Stimulated activated CD4-positive, alpha-beta T cell treated with anti-CD3 and anti-CD28 coated beads, Interleukin-2, amount 100 ng/mL, for 4 hours (primary cell): ENCODE measurements at regions not wholly inside any gene's neighbourhood (a gene's known extent, or its start where the extent isn't known, plus 50 kb on each side); places are given as distances from the start of the nearest gene placed in this dataset.

Source experiments
- DNase-seq: peaks from one replicate; pipeline ENCODE4 v3.0.0-alpha.2; 2020; ENCODE audit warnings: low read depth

- no peak for DNase-seq
These were observed 125.4 kb upstream of the BOD1 start for GRCh38 chr5:173741729-173742431.

DNA sequence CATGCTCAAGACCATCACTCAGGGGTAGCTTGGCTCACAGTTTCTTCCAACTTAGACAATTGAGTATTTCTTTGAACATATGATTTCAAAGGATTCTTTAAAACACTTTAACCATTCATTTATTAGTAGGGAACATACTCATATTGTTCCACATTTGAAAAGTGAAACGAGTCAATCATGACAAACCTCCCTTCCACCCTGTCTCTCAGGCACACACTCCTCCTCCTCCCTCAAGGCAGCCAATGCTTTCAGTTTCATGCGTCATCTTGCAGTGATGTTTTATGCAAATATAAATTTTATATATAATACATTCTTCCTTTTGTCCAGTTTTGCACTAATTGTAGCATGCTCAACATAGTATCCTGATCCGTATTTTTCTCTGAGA lies 126.0 kb upstream of the BOD1 start:
- DNase-seq: no peak

DNA sequence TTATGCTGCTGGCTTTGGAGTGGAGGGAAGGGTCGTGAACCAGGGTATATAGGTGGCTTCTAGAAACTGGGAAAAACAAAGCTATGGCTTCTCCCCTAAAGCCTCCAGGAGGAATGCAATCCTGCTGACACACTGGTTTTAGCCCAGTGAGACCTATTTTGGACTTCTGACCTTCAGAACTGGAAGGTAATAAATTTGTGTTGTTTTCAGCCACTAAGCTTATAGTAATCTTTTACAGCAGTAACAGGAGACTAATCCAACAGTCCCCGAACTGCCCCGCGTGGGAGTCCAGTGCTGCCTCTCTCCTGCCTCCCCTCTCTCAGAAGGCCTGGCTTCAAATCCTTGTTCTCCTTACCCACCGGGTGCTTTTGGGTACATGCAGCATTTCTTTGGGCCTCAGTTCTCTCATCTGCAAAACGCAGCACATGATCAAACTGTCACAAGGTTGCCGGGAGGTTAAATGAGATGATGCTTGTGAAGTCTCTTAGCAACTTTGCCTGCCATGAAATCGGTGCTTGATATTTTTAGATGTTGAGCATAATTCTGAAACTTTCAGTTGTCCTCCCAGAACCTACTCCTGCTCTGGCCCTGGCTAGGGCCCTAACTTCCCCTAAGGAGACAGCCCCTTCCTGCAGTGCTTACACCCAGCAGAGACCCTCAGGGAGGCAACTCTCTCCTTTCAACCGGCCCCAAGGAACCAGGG lies 127.3 kb upstream of the BOD1 start:
- DNase-seq: no peak

DNA sequence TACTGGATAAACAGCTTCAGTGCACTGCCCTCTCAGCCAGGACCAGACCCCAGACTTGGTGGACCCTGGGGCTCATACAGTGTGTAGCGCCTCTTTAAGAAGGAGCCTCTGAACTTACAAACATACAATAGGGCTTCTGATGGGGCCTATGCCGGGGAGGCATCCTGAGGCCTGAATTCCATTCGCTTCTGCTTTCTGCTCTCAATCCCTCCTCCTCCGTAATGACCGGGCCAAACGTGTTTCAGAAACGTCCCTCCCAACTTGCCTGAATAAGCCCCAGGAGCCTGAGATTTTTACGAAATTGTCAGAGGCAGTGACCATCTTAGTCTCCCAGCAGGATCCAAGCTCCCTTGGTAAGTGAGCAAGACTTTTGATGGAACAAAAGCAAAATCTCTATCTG lies 128.1 kb upstream of the BOD1 start:
- no peak for DNase-seq

DNA sequence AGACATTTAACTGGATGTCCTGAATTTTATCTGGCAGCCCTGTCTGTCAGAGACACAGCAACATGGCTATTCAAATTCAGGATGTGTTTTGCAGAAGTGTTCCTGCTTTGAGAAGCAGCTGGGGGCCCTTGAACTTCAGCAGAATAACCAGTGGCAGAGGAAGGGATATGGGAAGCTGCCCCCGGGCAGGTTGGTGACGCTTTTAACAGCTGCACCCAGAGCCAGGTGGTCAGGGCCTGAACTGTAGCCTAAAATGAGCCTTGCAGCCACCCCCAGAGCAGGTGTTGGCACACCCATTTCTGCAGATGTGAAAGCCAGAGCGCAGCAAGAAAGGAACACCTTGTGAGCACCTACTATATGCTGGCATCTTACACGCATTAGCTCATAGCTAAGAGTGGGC lies 128.7 kb upstream of the BOD1 start:
- no peak for DNase-seq

- DNase-seq: no peak
These were observed 129.1 kb upstream of the BOD1 start for GRCh38 chr5:173745557-173745956.

- no peak for DNase-seq
These were observed 129.7 kb upstream of the BOD1 start for GRCh38 chr5:173746047-173746646.

DNA sequence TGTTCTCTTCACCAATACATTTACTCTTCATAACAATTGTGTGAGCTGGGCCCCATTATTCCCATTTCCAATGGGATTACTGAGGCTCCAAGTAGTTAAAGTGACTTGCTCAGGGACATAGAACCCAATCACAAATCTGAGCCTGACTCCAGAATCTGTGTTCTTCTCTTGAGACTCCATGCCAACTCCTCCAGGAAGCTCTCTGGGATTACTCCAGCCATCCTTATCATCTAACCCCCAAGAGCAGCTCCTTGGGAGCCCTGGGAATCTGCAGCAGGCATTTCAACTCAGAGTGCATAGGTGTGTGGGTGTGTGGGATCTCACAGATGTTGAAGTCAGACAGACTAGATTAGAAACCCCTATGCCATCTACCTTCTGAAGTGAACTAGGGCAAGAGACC lies 131.4 kb upstream of the BOD1 start:
- no peak for DNase-seq

- DNase-seq: no peak
These were observed 134.3 kb upstream of the BOD1 start for GRCh38 chr5:173750538-173751265.

DNA sequence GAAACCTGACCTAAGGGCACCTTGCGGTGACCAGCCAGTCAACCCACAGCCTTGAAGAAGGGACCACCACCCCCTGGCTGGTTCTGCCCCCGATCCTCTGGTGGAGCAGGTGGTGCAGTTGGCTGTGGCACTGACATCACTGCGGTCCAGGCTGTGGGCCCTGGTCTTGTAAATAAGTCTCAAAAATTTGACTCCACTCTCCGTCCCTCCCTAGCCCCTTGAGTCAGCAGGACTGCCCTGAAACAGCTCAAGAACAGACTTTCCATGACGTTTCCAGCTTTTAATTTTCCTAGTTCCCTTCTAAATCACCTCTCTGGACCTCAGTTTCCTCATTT lies 134.8 kb upstream of the BOD1 start:
- DNase-seq: no peak

DNA sequence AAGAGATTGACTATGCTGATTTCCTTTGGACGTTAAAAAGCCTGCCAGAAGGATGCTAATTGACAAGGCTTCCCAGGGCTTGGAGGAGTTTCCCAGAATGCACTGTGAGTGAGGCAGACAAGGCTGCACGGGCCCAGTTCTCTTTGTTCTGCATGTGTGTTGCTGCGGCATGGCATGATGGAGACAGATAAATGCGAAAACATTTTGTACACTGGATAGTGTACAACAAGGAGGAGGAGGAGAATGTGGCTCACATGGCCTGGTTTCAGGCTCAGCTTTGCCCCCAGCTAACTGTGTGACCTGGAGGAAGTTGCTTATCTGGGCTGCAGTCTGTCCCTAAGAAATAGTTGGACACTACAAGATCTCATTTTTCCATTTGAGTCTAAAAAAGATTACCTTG lies 135.5 kb upstream of the CPEB4 start:
- DNase-seq: no peak

DNA sequence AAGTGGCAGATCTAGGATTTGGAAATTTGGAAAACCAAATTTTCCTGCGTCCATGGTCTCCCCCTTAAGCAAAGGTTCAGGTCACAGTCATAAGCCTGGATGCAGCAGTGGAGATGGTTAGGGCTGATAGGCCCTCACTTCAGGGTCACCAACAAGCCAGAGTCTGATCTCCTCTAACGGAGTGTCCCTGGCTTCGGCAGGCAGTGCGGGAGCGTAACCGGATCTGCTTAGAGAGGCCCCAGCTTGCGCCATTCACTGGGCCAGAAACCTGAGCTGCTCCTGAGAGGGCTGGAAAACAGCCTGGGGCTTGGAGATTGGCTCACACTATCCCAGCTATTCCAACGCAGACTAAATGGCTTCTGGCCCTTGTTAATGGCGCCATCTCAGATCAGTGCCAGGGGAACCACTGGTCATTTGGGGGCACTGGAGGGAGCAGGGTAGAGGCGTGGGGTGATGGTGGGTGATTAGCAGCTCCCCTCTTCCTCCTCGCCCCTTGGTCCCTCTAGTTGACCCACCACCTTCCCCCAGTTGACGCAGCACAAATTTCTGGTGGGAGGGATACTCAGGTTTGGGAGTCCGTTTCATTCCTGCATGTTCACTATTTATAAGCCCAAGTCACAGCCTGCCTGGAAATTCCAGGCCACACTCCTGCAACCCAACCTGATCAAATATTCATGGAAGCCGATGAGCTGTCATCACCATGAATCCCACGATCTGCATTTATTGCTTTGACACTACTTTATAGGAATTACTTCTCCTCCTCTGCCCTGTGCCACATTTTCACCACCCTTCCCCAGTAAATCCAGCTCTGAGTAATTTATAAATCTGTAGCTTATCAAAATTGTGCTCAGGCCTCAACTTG lies 134.6 kb upstream of the CPEB4 start:
- DNase-seq: no peak

GRCh38 chr5:173755319-173755718 lies 132.8 kb upstream of the CPEB4 start:
- no peak for DNase-seq

- DNase-seq: no peak
These were observed 130.5 kb upstream of the CPEB4 start for GRCh38 chr5:173757403-173758209.

DNA sequence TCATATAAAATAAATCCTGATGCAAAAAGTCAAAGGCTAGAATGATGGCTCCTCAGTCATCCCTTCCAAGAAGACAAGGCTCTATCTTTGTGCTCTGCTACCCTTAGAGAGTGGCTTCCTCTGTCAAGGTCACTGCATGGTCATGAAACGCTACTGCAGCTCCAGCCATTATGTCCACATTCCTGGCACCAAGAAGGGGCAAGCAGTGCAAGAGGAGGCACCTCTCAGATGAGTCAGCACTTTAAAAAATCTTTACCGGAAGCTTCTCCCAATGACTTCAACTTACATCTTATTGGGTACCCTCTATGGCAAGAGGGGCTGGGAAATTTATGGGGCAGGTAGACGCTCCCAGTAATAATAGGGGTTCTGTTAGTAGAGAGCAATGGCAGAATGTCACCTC lies 129.5 kb upstream of the CPEB4 start:
- no peak for DNase-seq

DNA sequence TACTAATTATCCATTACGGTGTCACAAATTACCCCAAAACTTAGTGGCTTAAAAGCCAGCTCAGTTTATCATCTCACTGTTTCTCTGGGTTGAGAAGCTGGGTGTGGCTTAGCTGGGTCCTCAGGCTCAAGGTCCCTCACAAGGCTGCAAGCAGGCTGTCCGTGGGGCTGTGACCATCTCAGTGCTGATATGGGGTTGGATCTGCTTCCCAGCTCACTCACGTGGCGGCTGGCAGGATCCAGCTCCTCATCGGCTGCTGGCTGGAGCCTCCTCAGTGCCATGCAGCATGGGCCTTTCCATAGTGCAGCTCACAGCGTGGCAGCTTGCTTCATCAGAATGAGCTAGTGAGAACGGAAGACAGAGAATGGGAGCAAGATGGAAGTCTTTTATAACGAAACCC lies 128.5 kb upstream of the CPEB4 start:
- no peak for DNase-seq

- no peak for DNase-seq
These were observed 127.5 kb upstream of the CPEB4 start for GRCh38 chr5:173760461-173761177.

- no peak for DNase-seq
These were observed 127.0 kb upstream of the CPEB4 start for GRCh38 chr5:173761178-173761513.

- no peak for DNase-seq
These were observed 126.1 kb upstream of the CPEB4 start for GRCh38 chr5:173762045-173762444.

GRCh38 chr5:173762930-173763329 lies 125.2 kb upstream of the CPEB4 start:
- no peak for DNase-seq

DNA sequence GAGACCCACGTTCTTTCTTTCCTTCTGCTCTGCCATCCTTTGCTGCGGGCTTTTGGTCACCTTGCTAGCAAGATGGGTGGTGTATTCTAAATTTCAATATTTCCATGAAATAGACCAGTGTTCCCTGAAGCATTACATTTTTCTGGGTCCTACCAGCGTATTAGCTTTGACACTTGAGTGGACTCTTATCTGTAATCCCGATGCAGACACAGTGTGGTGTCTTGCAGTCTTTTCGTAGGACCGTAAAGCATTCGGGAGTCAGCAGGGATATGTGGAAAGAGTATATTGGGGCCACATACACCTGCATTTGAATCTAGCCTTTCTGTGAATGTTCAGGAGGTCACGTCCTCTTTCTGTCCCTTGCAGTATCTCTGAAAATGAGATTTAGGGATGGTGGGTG lies 124.7 kb upstream of the CPEB4 start:
- no peak for DNase-seq
